Large intestine (tissue), 3 donors: ENCODE measurements at regions not wholly inside any gene's neighbourhood (a gene's known extent, or its start where the extent isn't known, plus 50 kb on each side); places are given as distances from the start of the nearest gene placed in this dataset.

Source experiments
- DNase-seq, 2 donors: peaks; one replicate each; pipeline versions ENCODE4 v3.0.0 to v3.0.0-alpha.2; 2013
- H3K27ac ChIP-seq: one replicate; pipeline ENCODE4 v1.5.1; 2013; ENCODE audit warnings: low read length
- H3K27me3 ChIP-seq: 2 replicates; pipeline ENCODE4 v1.6.1; 2013; ENCODE audit warnings: low read length; ENCODE audit not compliant: control insufficient read depth, insufficient read depth
- H3K36me3 ChIP-seq: 2 replicates; pipeline ENCODE4 v1.6.1; 2013; ENCODE audit warnings: low read length; ENCODE audit not compliant: control insufficient read depth, insufficient read depth
- H3K4me1 ChIP-seq: one replicate; pipeline ENCODE4 v1.6.1; 2013; ENCODE audit warnings: low read length; ENCODE audit not compliant: control insufficient read depth, insufficient read depth
- H3K4me3 ChIP-seq: one replicate; pipeline ENCODE4 v1.5.1; 2013; ENCODE audit warnings: low read length
- H3K9me3 ChIP-seq: one replicate; pipeline ENCODE4 v1.6.1; 2013; ENCODE audit warnings: mild to moderate bottlenecking, low read depth, low read length, moderate library complexity; ENCODE audit not compliant: control insufficient read depth
- WGBS: methylation state at CpG from one replicate; pipeline ENCODE4 v1.1.5; 2013; ENCODE audit warnings: low lambda C conversion rate; ENCODE audit not compliant: insufficient coverage; 5-methylcytosine and 5-hydroxymethylcytosine counted together

DNA sequence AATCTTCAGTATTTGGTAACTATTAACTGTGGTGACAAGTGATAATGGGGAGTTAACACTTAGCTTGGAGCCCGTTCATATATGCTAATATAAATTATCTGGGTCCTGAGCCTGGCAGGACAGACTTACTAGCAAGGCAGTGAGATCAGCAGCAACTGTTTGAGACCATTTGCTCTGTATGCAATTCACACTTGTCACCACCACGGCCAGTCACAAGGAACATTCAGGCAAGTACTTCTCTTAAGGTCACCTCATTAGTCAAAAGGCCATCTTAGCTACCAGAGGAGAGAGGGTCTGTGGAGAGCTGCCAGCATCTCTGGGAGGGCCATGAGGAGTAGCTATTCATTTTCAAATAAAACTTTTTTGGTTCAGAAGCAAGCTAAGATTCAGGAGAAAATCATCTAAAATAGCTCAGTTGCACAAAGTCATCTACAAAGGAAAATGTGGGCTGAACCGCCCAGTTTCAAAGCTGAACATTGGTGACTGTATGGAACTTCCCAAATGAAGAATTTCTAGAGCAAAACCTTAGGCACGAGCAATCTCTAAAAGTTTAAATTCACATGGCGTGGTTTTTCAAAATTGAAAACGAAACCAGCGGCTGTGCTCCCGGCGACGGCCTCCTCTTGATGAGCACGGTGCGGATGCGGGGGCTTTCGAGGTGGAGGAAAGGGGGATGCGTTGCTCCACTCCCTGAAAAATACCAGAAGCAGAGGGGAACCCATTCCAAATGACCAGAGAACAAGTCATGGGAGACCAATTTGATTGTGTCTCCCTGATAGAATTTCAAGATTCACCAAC lies 233.5 kb upstream of the MGMT start:
- no peak overlapping the region for H3K27ac ChIP-seq
- no peaks in the 10 kb centered on the region for H3K27me3 ChIP-seq
- no peak overlapping the region for H3K4me3 ChIP-seq
- 100% methylated on average over 1 of the region's 15 CpGs for WGBS
- H3K9me3 ChIP-seq, result no peaks in the 10 kb centered on the region
- no peak for DNase-seq
- H3K4me1 ChIP-seq, result no peaks in the 10 kb centered on the region
- H3K36me3 ChIP-seq, result no peaks in the 10 kb centered on the region

DNA sequence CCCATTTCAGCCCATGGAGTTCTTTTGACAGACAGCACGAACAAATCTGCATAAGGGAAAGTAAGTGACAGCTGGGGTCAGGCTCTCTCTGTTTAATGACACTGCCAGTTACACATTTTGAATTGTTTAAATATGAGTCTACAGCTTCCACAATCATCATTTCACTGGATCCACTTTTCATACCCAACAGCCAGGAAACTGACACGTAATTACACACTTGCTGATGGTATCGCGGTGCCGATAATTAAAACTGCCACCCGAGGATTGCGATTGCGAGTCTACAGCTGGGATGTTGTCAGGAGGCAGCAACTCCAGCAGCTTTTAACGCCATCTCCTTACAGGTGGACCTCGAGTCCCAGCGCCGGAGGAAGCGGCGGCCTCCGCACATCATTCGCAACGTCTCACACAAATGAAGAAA lies 230.8 kb upstream of the MGMT start:
- H3K9me3 ChIP-seq, result no peaks in the 10 kb centered on the region
- no peaks in the 10 kb centered on the region for H3K27me3 ChIP-seq
- H3K4me1 ChIP-seq, result no peaks in the 10 kb centered on the region
- no CpG with 5 or more reads among the region's 17 CpGs for WGBS
- H3K36me3 ChIP-seq, result no peaks in the 10 kb centered on the region
- DNase-seq, result no peak
- H3K4me3 ChIP-seq, result no peak overlapping the region
- no peak overlapping the region for H3K27ac ChIP-seq

DNA sequence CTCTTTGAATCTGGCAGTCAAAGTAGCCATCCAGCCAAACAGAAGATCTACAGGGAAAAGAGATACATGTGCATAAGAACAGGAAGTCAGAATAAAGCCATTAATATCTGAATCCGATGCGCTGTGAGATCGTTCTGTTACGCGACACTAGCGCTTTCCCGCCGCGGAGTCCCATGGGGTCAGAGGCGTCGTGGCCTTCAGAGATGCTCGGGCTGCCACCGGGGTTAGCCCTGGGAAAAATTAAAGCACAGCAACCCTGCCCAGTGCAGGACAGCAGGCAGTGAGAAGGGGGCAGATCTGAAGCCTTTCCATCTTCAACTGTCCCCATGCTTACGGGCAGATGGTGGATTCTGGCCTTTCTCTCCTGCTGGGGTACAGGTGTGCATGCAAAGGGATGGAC lies 225.6 kb upstream of the MGMT start:
- Histone ChIP-seq H3K4me3 (no peak overlapping the region), H3K9me3 (no peaks in the 10 kb centered on the region), H3K4me1 (no peaks in the 10 kb centered on the region), H3K27me3 (no peaks in the 10 kb centered on the region), H3K36me3 (no peaks in the 10 kb centered on the region), H3K27ac (no peak overlapping the region)
- no peak for DNase-seq
- WGBS, result no CpG with 5 or more reads among the region's 14 CpGs

DNA sequence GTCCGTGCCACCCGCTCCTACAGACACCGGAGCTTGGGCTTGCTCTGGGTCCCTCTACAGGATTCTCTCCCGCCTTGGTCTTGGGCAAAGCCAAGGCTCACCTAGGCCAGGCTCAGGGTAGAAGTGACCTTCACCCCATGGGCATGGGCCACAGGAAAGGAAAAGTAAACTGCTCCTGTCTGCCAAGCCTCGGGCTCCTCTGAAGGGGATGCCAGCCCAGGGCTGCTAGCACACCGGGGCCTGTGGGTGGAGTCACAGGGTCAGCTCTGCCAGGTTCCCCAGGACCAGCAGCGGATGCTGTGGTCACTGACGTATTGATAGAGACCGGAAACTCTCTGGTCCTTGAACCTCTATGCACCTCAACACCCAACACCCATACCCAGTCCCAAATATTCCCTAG lies 222.7 kb upstream of the MGMT start:
- Histone ChIP-seq H3K9me3 (no peaks in the 10 kb centered on the region), H3K36me3 (no peaks in the 10 kb centered on the region), H3K27me3 (no peaks in the 10 kb centered on the region), H3K4me3 (no peak overlapping the region), H3K27ac (no peak overlapping the region), H3K4me1 (no peaks in the 10 kb centered on the region)
- DNase-seq, result no peak
- no CpG with 5 or more reads among the region's 9 CpGs for WGBS

DNA sequence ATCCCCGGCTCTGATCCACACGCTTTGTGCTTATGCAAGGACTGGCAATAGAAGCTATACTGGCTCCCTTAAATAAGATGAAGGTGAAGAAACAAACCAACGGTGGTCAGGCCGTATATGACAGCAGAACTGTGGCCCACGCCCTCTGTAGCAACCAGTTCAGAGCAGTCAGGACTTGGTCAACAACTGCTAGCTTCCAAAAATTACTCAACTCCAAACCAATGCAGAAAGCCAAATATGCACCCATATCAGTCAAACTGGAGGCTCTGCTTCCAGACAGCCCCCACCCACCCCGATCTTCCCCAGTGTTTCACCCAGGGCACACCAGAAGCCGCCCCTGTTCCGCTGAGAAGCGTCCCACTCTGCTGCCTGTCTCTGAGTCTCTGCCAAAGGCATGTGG lies 222.3 kb upstream of the MGMT start:
- Histone ChIP-seq H3K4me3 (no peak overlapping the region), H3K4me1 (no peaks in the 10 kb centered on the region), H3K9me3 (no peaks in the 10 kb centered on the region), H3K27ac (no peak overlapping the region), H3K36me3 (no peaks in the 10 kb centered on the region), H3K27me3 (no peaks in the 10 kb centered on the region)
- WGBS, result no CpG with 5 or more reads among the region's 9 CpGs
- no peak for DNase-seq

DNA sequence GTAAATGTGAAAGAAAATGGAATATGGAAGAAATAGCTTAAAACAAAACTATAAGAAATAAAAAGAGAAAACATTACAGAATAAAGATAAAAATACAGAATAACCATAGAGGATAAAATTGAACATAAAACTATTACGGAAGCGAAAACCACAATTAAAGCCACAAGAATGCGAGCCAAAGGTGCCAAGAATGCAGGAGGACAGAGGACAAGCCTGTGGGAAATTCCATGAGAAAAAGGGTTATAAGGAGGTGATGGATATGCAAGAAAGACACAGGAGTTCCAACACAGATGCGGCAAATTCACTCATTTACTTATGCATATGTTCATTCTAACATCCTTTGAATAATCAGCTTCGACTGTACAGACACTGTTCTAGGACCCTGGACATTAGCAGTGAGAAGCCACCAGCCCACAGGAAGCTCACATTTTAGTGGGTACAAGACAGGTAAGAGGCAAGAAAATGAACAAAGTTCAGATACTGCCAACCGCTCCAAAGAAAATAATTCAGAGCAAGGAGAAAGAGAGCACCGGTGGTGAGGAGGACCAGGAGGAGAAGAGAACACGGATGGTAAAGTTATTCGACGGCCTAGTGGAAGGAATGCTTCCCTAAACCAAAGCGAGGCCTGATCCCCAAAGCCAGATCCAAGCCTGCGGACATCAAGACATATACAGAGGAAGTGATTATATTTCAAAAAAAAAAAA lies 213.7 kb upstream of the MGMT start:
- no peaks in the 10 kb centered on the region for H3K4me1 ChIP-seq
- no peaks in the 10 kb centered on the region for H3K36me3 ChIP-seq
- no peak for DNase-seq
- 87% methylated on average over 7 of the region's 12 CpGs for WGBS
- H3K27ac ChIP-seq, result no peak overlapping the region
- no peak overlapping the region for H3K4me3 ChIP-seq
- H3K9me3 ChIP-seq, result no peaks in the 10 kb centered on the region
- no peaks in the 10 kb centered on the region for H3K27me3 ChIP-seq

DNA sequence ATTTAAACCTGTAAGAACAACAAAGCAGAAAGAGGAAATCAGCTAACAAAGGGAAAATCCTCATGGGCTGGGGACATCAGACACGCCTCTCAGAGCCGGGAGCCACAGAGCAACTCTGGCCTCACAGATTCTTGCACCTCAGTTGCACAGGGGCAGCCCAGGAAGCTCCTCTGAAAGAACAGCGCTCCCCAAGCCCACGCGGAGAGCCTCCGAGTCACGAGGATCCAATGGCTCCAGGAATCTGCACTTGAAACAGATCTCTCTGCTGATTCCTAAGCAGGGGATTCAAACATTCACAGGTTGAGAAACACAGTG lies 213.2 kb upstream of the MGMT start:
- H3K36me3 ChIP-seq, result no peaks in the 10 kb centered on the region
- no peaks in the 10 kb centered on the region for H3K9me3 ChIP-seq
- no peak overlapping the region for H3K4me3 ChIP-seq
- no peaks in the 10 kb centered on the region for H3K27me3 ChIP-seq
- no peak overlapping the region for H3K27ac ChIP-seq
- no peaks in the 10 kb centered on the region for H3K4me1 ChIP-seq
- DNase-seq, result no peak
- WGBS, result no CpG with 5 or more reads among the region's 7 CpGs

DNA sequence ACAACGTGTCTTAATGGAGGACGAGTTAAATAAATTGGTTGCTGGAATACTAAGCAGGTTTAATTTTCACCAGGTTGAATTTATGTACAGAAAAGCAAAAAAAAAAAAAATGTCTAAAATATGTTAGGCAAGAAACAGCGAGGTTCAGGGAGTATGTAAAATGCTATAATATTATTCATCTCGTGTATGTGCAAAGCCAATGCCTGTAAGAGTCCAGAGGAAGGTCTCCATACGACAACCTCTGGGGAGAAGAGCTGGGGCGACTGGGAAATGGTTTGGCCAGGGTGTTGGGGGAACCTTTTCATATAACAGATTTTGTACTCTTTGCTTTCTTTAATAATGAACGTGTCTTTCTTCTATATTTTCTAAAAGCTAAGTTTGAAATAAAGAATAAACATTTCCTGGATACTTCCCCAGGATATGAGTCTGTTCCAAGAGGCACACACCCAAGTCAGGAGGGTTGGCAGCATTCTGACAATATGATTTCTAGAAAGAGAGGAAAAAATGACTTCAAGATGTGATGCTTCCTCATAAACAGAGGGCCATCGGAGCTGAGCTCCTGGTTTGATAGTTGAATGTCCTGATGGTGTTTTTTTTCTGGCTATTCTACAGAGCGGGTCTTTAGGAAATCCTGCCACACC lies 208.6 kb upstream of the MGMT start:
- no peaks in the 10 kb centered on the region for H3K9me3 ChIP-seq
- no peaks in the 10 kb centered on the region for H3K27me3 ChIP-seq
- no peak overlapping the region for H3K4me3 ChIP-seq
- H3K27ac ChIP-seq, result no peak overlapping the region
- no peaks in the 10 kb centered on the region for H3K4me1 ChIP-seq
- H3K36me3 ChIP-seq, result no peaks in the 10 kb centered on the region
- 100% methylated on average over 3 of the region's 9 CpGs for WGBS
- no peak for DNase-seq

DNA sequence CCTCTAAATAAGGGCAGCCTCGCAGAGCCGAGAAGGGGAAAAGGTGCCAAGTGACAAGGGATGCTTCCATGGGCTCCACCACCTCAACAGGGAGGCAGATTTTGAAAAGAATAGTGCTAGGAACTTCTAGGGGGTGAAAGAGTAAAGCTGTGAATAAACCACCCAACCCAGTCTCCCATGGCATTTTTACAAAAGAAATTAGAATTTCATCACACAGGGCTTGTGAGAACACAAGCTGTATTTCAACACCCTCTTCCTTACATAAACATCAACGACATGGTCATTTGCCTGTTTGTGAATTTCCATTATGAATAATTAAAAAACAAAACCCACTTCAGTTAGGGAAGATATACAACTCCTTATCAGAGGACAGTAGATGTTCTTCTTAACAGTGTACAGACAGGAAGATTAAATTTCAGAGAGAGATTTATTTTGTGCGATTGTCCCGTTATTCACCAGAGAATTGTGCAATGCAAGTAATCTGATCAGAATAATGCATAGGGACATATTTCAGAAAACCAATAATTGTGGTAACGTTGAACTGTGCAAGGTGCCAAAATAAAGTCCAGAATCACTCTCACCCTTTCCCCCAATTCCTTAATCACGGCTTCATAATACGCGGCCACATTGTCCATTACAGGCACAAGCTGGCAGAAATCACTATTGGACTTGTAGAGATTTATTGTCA lies 207.8 kb upstream of the MGMT start:
- H3K4me1 ChIP-seq, result no peaks in the 10 kb centered on the region
- no peaks in the 10 kb centered on the region for H3K27me3 ChIP-seq
- no peak overlapping the region for H3K4me3 ChIP-seq
- H3K9me3 ChIP-seq, result no peaks in the 10 kb centered on the region
- H3K36me3 ChIP-seq, result no peaks in the 10 kb centered on the region
- whole genome bisulfite sequencing, result 86% methylated on average over 4 of the region's 9 CpGs
- no peak for DNase-seq
- H3K27ac ChIP-seq, result no peak overlapping the region

DNA sequence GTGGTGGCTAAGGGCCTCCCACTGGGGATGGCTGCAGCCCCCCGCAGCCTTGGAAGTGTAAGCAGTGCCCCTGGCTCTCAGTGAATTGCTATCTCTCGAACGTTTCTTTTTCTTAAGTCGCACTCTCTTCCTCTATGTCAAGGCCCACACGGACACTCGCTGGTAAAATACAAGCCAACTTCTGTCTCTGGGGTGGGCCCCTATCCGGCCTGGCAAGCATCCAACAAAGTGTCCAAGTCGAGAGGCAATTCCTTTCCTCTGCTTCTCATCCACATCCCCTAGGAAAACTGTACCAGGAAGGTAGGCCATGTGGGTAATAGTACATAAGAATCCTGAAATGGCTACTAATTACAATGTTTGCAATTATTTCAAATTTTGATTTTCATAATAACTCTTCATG lies 194.9 kb upstream of the MGMT start:
- Histone ChIP-seq H3K27me3 (no peaks in the 10 kb centered on the region), H3K9me3 (no peaks in the 10 kb centered on the region), H3K27ac (no peak overlapping the region), H3K4me3 (no peak overlapping the region), H3K4me1 (no peaks in the 10 kb centered on the region), H3K36me3 (no peaks in the 10 kb centered on the region)
- 79% methylated on average over 5 of the region's 8 CpGs for WGBS
- DNase-seq, result no peak
